Fibroblast of peridontal ligament (primary cell): ENCODE measurements at regions not wholly inside any gene's neighbourhood (a gene's known extent, or its start where the extent isn't known, plus 50 kb on each side); places are given as distances from the start of the nearest gene placed in this dataset.
"Not testable (repeated sequence)": the region's sequence is repeated elsewhere in the genome, so short reads cannot be mapped to it uniquely, and the experiment has no call there.

Experiments used
- DNase-seq: peaks from one replicate; pipeline ENCODE4 v3.0.0-alpha.2; 2010; ENCODE audit errors: extremely low read depth

GRCh38 chr10:62498271-62498670, 124.1 kb downstream of the ZNF365 start:
- DNase-seq = no peak

DNA sequence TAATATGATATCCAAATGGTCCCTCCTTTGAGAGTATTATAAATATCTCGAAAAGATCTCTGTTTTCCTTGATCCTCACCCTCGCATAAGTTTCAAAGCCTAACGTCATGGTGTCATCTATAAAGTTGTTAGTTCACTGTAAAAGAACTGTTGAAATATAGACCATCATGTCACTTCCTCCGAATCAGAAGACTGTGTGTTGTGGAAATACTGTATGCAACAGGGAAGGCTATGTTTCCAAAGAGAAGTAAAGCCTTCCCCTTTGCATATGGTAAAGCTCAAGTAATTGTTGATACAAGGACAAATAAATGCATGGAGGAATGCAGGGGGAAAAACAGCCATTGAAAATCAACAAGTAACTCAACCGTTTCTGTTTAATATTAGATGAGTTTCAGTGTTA, 125.9 kb downstream of the ZNF365 start:
- DNase-seq = not testable (repeated sequence)

GRCh38 chr10:62501547-62501946, 127.4 kb downstream of the ZNF365 start:
- DNase-seq = peak; percentile 14

DNA sequence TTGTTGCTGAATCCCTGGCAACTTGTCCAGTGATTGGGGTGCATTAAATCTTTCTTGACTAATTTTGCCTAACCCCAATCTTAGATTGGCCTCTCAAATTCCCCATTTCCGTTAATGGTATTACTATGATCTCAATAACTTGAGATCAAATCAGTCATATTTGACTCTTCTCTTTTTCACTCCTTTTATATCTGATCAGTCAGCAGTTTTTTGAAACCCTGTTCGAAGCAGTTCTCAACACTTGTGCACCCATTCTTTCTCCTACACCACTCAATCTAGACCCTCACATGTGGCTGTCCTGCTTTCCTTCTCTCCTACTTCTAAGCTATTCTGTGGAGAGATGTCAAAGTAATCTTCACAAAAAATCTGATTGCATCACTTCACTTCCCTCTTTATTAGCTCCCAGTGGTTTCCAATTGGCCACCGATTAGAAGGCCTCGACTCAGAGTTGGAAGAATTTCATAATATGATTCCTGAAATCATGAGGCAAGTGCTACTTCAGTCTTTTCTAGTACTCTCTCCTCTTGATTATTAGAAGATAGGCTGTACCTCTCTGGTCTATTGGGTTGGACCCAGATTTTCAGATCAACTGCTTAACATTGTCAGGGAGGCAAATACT, 128.9 kb downstream of the ZNF365 start:
- DNase-seq = no peak

GRCh38 chr10:62503872-62504271, 129.7 kb downstream of the ZNF365 start:
- peak; percentile 18 for DNase-seq

- DNase-seq = no peak
Observed at GRCh38 chr10:62506371-62506770, 132.2 kb downstream of the ZNF365 start.

DNA sequence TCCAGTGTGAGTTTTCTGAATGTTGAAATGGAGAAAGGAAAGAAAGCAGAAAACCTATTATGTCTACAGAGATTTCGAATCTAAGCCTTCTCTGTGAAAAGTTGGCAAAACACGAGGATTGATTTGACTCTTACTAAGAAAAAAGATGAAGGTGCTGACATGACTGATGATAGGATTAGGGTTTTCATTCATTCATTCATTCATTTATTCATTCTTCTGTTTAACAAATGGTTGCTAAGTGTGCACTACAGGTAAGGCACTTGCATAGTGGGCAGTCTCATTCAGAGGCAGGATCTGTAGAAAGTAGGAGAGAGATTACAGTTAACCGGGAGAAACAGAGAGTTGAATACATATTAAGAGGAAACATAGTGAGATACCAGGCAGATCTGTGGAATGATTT, 137.1 kb downstream of the ZNF365 start:
- no peak for DNase-seq

GRCh38 chr10:62511656-62512055, 137.5 kb downstream of the ZNF365 start:
- DNase-seq = no peak

DNA sequence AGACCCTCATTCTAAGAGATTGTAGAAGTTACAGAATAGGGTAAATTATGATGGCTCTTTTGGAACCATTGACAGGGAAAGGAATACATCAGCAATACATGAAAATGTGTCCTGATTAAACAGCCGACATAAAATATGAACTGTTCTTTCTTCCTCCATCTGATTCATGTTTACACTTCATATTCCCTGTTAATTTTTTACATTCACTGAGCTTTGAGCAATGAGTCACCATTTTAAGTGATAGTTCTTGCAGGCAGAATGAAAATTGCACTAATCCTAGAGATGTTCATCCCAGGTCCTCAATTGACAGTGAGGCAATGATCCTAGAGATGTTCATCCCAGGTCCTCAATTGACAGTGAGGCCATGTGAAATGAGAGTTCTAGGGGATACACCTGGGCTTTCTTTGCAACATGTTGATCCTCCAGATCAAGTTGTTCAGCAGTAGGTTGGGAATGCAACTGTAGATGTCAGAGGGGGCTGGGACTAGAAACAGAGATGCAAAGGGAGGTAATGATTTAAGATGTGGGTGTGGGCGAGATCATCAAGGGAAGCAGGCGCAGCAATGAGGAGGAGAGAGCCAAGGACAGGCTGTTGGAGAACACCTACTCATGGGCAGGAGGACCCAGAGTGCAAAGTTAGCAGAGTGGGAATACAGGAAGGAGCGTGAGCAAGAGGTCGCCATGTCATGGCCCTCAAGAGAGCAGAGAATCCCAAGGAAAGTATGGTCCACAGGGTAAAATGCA, 138.7 kb downstream of the ZNF365 start:
- no peak for DNase-seq

DNA sequence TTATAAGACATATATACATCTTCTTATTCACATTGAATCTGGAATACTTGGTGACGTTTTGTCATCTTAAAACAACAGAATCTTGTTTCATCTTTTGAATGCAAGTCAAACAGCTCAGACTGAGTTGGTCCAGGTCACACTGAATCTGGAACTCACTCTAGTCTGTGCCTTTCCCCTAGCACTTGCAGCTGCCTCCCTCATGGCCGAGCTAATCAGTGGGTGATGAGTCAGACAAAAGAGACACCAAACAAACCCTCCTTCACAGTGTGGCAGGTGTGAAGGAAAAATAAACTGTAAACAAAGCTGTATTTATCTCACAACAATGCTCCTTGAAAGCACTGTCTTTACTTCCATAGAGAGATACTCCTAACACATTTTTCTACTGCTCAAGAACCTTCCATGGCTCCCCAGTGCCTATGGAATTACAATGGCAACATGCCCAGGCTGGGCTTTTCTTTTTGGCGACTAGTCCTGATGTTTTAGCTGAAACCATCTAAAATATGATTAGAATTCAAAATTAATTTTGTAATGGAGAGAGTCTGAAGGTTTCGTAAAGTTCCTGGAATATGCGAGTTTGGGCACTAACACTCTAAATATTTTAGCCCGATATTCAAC, 140.0 kb downstream of the ZNF365 start:
- no peak for DNase-seq

- no peak for DNase-seq
Observed at GRCh38 chr10:62517252-62517651, 143.1 kb downstream of the ZNF365 start.

GRCh38 chr10:62527019-62527827, 153.1 kb downstream of the ZNF365 start:
- DNase-seq = no peak

- DNase-seq = no peak
Observed at GRCh38 chr10:62528441-62528840, 154.3 kb downstream of the ZNF365 start.

DNA sequence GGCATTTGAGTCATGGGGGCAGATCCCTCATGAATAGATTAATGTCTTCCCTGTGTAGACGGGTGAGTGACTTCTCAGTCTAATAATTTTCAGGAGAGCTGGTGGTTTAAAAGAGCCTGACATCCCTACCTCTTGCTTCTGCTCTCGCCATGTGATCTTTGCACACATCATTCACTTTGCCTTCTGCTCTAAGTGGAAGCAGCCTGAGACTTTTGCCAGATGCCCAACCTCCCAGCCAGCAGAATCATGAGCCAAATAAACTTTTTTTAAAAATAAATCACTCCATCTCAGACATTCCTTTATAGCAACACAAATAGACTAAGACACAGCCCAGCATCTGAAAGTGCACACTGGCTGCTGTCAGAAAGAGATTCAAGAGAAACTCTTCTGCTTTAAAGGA, 155.2 kb downstream of the ZNF365 start:
- peak; percentile 10 for DNase-seq

DNA sequence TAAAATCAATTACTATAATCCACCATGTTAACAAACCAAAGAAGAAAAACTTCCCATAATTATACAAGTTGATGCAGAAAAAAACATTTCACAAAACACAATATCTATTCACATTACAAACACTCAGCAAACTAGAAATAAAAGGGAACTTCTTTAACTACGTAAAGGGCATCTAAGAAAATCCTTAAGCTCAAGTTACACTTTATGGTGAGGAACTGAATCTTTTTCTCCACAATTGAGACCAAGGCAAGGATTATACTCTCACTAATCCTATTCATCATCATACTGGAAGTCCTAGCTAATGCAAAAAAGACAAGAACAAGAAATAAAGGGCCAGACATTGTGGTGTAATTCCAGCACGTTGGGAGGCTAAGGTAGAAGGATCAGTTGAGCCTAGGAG, 159.9 kb downstream of the ZNF365 start:
- DNase-seq = no peak

GRCh38 chr10:62538606-62539005, 164.4 kb downstream of the ZNF365 start:
- DNase-seq = no peak

GRCh38 chr10:62540389-62540788, 166.2 kb downstream of the ZNF365 start:
- no peak for DNase-seq

- DNase-seq = no peak
Observed at GRCh38 chr10:62541811-62542210, 167.6 kb downstream of the ZNF365 start.

DNA sequence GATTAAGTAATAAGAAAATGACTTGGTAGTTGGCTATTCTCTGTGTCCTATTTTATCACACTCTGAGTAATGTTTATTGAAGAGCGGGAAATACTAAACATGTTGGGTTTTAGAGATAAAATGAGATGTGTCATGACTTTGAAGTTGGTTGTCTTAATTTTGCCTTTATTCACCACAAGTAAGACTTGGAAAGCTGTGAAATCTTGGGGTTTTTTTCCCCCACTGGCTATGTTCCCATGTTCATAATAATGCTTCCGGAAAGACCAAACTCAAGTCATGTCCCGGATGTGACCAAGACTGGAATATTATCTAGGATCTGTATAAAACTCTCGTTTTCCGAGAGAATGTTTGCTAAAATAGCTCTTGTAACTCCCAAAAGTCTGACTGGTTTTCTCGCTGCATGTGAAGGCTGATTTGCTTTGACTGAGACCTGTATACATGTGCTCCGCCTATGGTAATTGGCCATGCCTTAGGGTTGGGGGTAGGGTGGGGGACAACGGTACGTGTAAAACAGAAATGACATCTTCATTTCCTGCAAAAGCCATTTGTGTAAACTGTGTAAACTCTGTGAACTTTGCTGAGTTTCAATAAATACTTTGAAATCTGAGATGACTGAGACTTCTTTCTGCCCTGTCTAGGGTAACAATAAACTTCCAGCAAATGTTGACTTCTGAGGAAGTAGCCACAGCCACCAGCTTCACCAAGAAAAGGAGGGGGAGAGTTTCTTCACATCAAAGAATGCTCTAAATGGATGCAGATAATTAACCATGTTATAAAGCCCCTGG, 169.6 kb downstream of the ZNF365 start:
- DNase-seq = no peak

DNA sequence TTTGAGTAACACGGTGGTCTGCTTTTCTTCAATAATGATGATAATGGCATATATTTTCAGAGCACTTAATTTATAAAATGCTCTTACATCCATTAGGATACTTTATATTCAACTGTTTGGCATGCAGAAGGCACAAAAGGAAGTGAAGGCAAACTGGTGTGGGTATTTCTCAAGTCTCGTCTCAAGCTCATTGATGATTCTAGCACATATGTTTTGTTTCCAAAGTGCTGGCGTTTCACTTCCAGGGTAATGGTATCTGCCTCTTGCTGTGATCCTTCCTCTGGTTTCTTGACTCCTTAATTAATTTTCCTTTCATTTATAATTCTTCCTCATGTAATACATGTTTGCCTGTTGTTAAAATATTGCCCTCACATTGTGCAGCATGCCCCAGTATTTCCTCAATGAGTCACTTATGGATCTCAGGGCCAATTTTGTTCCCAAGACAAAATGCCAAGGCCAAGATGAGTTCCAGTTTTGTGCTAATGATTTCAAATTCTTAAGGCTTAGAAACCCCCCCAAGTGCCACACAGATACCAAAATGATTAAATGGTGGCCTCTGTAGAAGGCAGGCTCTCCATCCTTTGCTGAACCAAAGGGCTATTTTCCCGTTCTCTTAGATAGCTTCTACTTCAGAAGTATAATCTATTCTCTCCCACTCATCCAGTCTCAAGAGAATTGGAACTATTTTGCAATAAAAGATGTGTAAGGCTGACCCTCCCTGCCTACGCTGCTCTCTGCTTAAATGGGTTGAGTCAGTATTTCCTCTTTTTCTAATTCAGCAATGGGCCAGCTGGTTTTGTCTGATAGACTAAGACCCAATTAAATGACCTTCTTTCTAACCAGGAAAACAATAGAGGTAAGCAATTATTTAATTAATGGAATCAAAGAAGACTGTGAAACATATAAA, 171.2 kb downstream of the ZNF365 start:
- peak; percentile 86 for DNase-seq
